OCI-LY1 (cell line): ENCODE measurements at regions not wholly inside any gene's neighbourhood (a gene's known extent, or its start where the extent isn't known, plus 50 kb on each side); places are given as distances from the start of the nearest gene placed in this dataset.

Experiments used
- H2AFZ ChIP-seq: fragments of 200-600 bp; sonication (generic), shearing (Covaris generic); 2 replicates; pipeline ENCODE4 v1.6.0; 2014; ENCODE audit warnings: antibody characterized with exemption, mild to moderate bottlenecking, low read length
- H3F3A ChIP-seq: fragments of 200-600 bp; sonication (generic), shearing (Covaris generic); 2 replicates; pipeline ENCODE4 v1.6.0; 2014; ENCODE audit warnings: mild to moderate bottlenecking, antibody characterized with exemption, low read length, moderate library complexity; ENCODE audit not compliant: insufficient read depth
- H3K27ac ChIP-seq: fragments of 200-600 bp; sonication (generic); 2 replicates; pipeline ENCODE4 v1.5.1; 2014; ENCODE audit warnings: low read length, mixed run types, mild to moderate bottlenecking, low read depth; ENCODE audit not compliant: poor library complexity, severe bottlenecking
- H3K27me3 ChIP-seq: fragments of 200-600 bp; sonication (generic); 2 replicates; pipeline ENCODE4 v1.6.0; 2014; ENCODE audit warnings: antibody characterized with exemption, mild to moderate bottlenecking, low read length, moderate library complexity; ENCODE audit not compliant: insufficient read depth
- H3K36me3 ChIP-seq: fragments of 200-600 bp; sonication (generic); 2 replicates; pipeline ENCODE4 v1.6.1; 2014; ENCODE audit warnings: mild to moderate bottlenecking, antibody characterized with exemption, low read length, moderate library complexity, mixed read lengths; ENCODE audit not compliant: insufficient read depth
- H3K4me1 ChIP-seq: fragments of 200-600 bp; sonication (generic); 2 replicates; pipeline ENCODE4 v1.5.1; 2014; ENCODE audit warnings: mild to moderate bottlenecking, low read length, moderate library complexity; ENCODE audit not compliant: insufficient read depth, severe bottlenecking
- H3K4me2 ChIP-seq: fragments of 200-600 bp; sonication (generic), shearing (Covaris generic); 2 replicates; pipeline ENCODE4 v1.6.1; 2014; ENCODE audit warnings: low read length
- H3K4me3 ChIP-seq: fragments of 200-600 bp; sonication (generic); 2 replicates; pipeline ENCODE4 v1.5.1; 2014; ENCODE audit warnings: low read length, low read depth, mild to moderate bottlenecking, mixed read lengths; ENCODE audit not compliant: poor library complexity, severe bottlenecking
- H3K79me2 ChIP-seq: fragments of 200-600 bp; shearing (Covaris generic); 2 replicates; pipeline ENCODE4 v1.6.1; 2016; ENCODE audit warnings: mixed run types, low read length, mixed read lengths; ENCODE audit not compliant: insufficient read depth
- H3K9ac ChIP-seq: fragments of 200-600 bp; sonication (generic), shearing (Covaris generic); 2 replicates; pipeline ENCODE4 v1.6.1; 2014; ENCODE audit warnings: mild to moderate bottlenecking, low read length, mixed read lengths
- H3K9me2 ChIP-seq: fragments of 200-600 bp; sonication (generic), shearing (Covaris generic); 2 replicates; pipeline ENCODE4 v1.6.1; 2014; ENCODE audit warnings: low read depth, mild to moderate bottlenecking, low read length, mixed read lengths
- H3K9me3 ChIP-seq: fragments of 200-600 bp; shearing (Covaris generic); 2 replicates; pipeline ENCODE4 v1.6.1; 2014; ENCODE audit warnings: low read length, mixed read lengths
- H4K20me1 ChIP-seq: fragments of 200-600 bp; sonication (generic), shearing (Covaris generic); 2 replicates; pipeline ENCODE4 v1.6.0; 2016; ENCODE audit warnings: mild to moderate bottlenecking, low read length; ENCODE audit not compliant: insufficient read depth
- EZH2 ChIP-seq: fragments of 200-600 bp; sonication (generic), shearing (Covaris generic); IDR thresholded peaks from 2 replicates; pipeline ENCODE4 v1.8.0; 2017; ENCODE audit warnings: borderline replicate concordance, mixed run types, mild to moderate bottlenecking, antibody characterized with exemption, low read length, moderate library complexity, mixed read lengths
- TF ChIP-seq, protein P1 (sequence below): fragments of 200-600 bp; sonication (generic), shearing (Covaris generic); IDR thresholded peaks from 2 replicates; pipeline ENCODE4 v1.5.1; 2017; ENCODE audit warnings: mild to moderate bottlenecking, antibody characterized with exemption, low read length, moderate library complexity, mixed read lengths

DNA sequence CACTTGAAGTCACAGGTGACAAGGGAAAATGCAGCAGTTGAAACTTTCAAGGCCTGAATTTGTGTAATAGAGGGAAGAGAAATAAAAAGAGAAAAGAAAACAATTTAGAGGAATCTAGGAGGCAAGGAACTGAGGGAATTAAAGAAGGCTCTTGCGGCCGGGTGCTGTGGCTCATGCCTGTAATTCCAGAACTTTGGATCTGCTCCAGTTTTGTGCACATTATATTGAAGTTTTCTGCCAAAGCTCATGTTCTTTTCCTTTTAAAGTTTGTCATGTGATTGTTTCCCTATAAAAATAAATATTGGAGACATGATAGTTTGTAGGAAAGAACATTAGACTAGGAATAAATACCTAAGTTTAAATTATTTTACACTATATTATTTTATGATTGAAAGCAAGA is 433.9 kb upstream of the CPEB2 start:
- Histone ChIP-seq H2AFZ (no peak overlapping the region), H3K9me2 (no peaks in the 10 kb centered on the region), H3K9me3 (no peaks in the 10 kb centered on the region), H3F3A (no peaks in the 10 kb centered on the region), H3K4me2 (no peak overlapping the region), H3K79me2 (no peaks in the 10 kb centered on the region), H4K20me1 (no peaks in the 10 kb centered on the region), H3K27ac (no peak overlapping the region), H3K4me1 (no peaks in the 10 kb centered on the region), H3K9ac (no peak overlapping the region), H3K27me3 (no peaks in the 10 kb centered on the region), H3K4me3 (no peak overlapping the region), H3K36me3 (no peaks in the 10 kb centered on the region)
- TF ChIP-seq, protein P1, sequence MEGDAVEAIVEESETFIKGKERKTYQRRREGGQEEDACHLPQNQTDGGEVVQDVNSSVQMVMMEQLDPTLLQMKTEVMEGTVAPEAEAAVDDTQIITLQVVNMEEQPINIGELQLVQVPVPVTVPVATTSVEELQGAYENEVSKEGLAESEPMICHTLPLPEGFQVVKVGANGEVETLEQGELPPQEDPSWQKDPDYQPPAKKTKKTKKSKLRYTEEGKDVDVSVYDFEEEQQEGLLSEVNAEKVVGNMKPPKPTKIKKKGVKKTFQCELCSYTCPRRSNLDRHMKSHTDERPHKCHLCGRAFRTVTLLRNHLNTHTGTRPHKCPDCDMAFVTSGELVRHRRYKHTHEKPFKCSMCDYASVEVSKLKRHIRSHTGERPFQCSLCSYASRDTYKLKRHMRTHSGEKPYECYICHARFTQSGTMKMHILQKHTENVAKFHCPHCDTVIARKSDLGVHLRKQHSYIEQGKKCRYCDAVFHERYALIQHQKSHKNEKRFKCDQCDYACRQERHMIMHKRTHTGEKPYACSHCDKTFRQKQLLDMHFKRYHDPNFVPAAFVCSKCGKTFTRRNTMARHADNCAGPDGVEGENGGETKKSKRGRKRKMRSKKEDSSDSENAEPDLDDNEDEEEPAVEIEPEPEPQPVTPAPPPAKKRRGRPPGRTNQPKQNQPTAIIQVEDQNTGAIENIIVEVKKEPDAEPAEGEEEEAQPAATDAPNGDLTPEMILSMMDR: no peak
- no peak for TF ChIP-seq EZH2

DNA sequence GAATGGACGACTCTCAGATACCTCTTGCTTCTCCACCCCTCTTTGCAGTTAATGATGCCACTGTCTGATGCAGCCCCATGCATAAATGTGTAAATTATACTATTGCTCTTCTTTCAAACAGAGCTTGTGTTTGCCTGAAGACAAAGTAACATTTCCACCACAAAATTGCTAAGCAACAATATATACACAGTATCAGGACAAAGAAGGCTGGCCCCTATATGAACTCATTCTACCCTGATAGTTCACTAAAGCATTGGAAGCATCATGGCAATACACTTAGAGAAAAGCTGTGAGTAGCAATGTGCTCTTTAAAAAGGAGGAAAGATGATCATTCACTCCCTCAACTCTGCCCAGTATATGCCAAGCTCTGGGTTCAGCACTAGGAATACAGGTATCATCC is 427.0 kb upstream of the CPEB2 start:
- no peak overlapping the region for H3K4me3 ChIP-seq
- H3K9ac ChIP-seq: no peak overlapping the region
- H3K27ac ChIP-seq: no peak overlapping the region
- H3F3A ChIP-seq: no peaks in the 10 kb centered on the region
- H3K4me2 ChIP-seq: no peak overlapping the region
- TF ChIP-seq, protein P1: no peak
- no peak for TF ChIP-seq EZH2
- no peaks in the 10 kb centered on the region for H3K9me3 ChIP-seq
- H2AFZ ChIP-seq: no peak overlapping the region
- H3K79me2 ChIP-seq: no peaks in the 10 kb centered on the region
- H3K9me2 ChIP-seq: no peaks in the 10 kb centered on the region
- H3K36me3 ChIP-seq: no peaks in the 10 kb centered on the region
- no peaks in the 10 kb centered on the region for H3K4me1 ChIP-seq
- no peaks in the 10 kb centered on the region for H3K27me3 ChIP-seq
- no peaks in the 10 kb centered on the region for H4K20me1 ChIP-seq

DNA sequence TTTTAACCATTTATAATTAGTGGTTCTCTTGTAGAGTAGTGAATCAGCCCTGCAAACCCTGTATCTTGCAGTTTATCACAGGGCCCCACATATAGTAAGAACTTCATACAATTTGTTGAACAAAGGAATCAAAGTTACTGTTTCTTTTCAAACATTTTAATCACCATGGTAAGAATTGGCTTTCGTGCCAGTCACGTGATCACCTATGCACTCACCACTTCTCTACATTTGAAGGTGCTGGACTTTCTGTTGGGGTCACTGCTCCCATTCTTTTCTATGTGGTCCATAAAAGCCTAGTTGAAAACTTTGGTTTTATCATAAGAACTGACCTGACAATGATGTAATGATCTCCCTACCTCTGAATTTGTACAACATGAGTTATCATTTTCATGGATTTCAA is 426.4 kb upstream of the CPEB2 start:
- Histone ChIP-seq H3K9me3 (no peaks in the 10 kb centered on the region), H2AFZ (no peak overlapping the region), H3K4me1 (no peaks in the 10 kb centered on the region), H3K27me3 (no peaks in the 10 kb centered on the region), H3K27ac (no peak overlapping the region), H4K20me1 (no peaks in the 10 kb centered on the region), H3F3A (no peaks in the 10 kb centered on the region), H3K4me3 (no peak overlapping the region), H3K36me3 (no peaks in the 10 kb centered on the region), H3K79me2 (no peaks in the 10 kb centered on the region), H3K9me2 (no peaks in the 10 kb centered on the region), H3K4me2 (no peak overlapping the region), H3K9ac (no peak overlapping the region)
- no peak for TF ChIP-seq EZH2
- TF ChIP-seq, protein P1: no peak
